Gastrocnemius medialis (tissue), 4 donors: ENCODE measurements at regions not wholly inside any gene's neighbourhood (a gene's known extent, or its start where the extent isn't known, plus 50 kb on each side); places are given as distances from the start of the nearest gene placed in this dataset.

Experiments used
- CTCF ChIP-seq, 5 experiments: fragments of 450-650 bp in 3 of 5; fragments of 200-600 bp in 2 of 5; sonication (generic) in 2 of 5; IDR thresholded peaks in 4 of 5; conservative IDR thresholded peaks in 1 of 5; 1 replicate in 4 of 5; 2 replicates in 1 of 5; pipeline ENCODE4 v1.5.1; 2016 to 2019; ENCODE audit warnings: antibody characterized with exemption in 5 of 5, mild to moderate bottlenecking in 3 of 5, moderate library complexity in 3 of 5
- POLR2A ChIP-seq, 2 donors: fragments of 450-650 bp; IDR thresholded peaks; one replicate each; pipeline ENCODE4 v1.6.1; 2017; ENCODE audit warnings: antibody characterized with exemption in 2 of 2, mild to moderate bottlenecking in 2 of 2, moderate library complexity in 2 of 2

DNA sequence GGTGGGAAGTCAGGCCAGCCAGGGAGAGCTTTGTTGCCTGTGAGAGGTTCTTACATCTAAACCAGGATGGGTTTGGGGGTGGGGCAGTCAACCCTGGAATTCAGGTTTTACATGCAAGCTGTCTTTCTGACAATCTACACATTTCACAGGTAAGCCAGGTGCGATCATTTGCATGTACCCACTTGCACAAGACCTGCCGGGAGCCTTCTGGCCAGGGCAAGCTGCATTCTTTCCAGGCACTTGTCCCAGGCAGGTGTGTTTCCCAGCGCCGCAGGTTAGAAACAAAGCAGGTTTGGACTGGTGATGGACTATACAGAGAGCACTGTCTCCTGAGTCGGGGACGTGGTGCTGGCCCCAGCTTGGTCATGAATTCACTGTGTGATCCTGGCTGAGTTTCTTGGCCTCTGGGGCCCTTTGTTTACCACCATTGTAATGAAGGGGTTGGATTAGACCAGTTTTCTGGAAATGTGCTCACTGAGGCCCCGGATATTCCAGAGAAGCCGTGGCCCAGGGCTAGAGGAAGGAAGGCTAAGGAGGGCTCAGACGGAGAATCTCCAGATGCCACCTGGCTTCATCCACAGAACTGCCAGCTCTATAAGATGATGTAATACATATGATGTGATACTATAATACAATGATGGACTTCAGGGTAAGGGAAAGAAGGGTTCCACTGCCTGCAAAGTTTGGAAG is 205.2 kb upstream of the SVIL start:
- TF ChIP-seq CTCF (IDR thresholded peaks at IDR 0.05 in 4 of 5, conservative IDR thresholded peaks at IDR 0.05 in 1 of 5), result no peak
- no peak for TF ChIP-seq POLR2A (IDR thresholded peaks at IDR 0.05)
